AG09319 (cell line): ENCODE measurements at regions not wholly inside any gene's neighbourhood (a gene's known extent, or its start where the extent isn't known, plus 50 kb on each side); places are given as distances from the start of the nearest gene placed in this dataset.
A peak's percentile ranks its signal among the peaks of the same experiment; 100 is the strongest.

Experiments
- DNase-seq: peaks from one replicate; pipeline ENCODE4 v3.0.0-alpha.2; 2010; ENCODE audit warnings: low read depth; ENCODE audit errors: extremely low read depth
- CTCF ChIP-seq: IDR thresholded peaks from 2 replicates; pipeline ENCODE4 v1.5.1; 2011; ENCODE audit warnings: low read depth, mild to moderate bottlenecking, inconsistent platforms, low read length, moderate library complexity

GRCh38 chr4:119752936-119753335 lies 124.3 kb upstream of the PDE5A start:
- DNase-seq, result no peak
- TF ChIP-seq CTCF, result no peak

GRCh38 chr4:119750771-119751170 lies 122.2 kb upstream of the PDE5A start:
- no peak for DNase-seq
- TF ChIP-seq CTCF, result no peak

- no peak for TF ChIP-seq CTCF
- DNase-seq, result no peak
These were observed 121.4 kb upstream of the PDE5A start for GRCh38 chr4:119750048-119750447.

- peak; percentile 93 for DNase-seq
- TF ChIP-seq CTCF, result no peak
These were observed 120.2 kb upstream of the PDE5A start for GRCh38 chr4:119748853-119749252.

- no peak for TF ChIP-seq CTCF
- peak; percentile 65 for DNase-seq
These were observed 118.3 kb upstream of the PDE5A start for GRCh38 chr4:119746951-119747350.

GRCh38 chr4:119745351-119745750 lies 116.7 kb upstream of the PDE5A start:
- TF ChIP-seq CTCF, result no peak
- no peak for DNase-seq

- no peak for DNase-seq
- TF ChIP-seq CTCF, result no peak
These were observed 116.0 kb upstream of the PDE5A start for GRCh38 chr4:119744580-119744979.

GRCh38 chr4:119743644-119744043 lies 115.0 kb upstream of the PDE5A start:
- TF ChIP-seq CTCF, result no peak
- DNase-seq, result no peak
